ENCODE measurements at regions not wholly inside any gene's neighbourhood (a gene's known extent, or its start where the extent isn't known, plus 50 kb on each side); places are given as distances from the start of the nearest gene placed in this dataset.
A peak's percentile ranks its signal among the peaks of the same experiment; 100 is the strongest.
"Not testable (repeated sequence)": the region's sequence is repeated elsewhere in the genome, so short reads cannot be mapped to it uniquely, and the experiment has no call there.

GRCh38 chr10:27390681-27391080, 113.4 kb upstream of the RAB18 start:
- DNase-seq (ENCODE audit: low read depth, low spot score): no peak

GRCh38 chr10:27388761-27389399, 115.2 kb upstream of the RAB18 start:
- no peak for DNase-seq (ENCODE audit: low read depth, low spot score)

- DNase-seq (ENCODE audit: low read depth, low spot score): no peak
Measured at GRCh38 chr10:27383595-27384542, 120.2 kb upstream of the RAB18 start.

- DNase-seq (ENCODE audit: low read depth, low spot score): no peak
Measured at GRCh38 chr10:27382176-27382575, 121.9 kb upstream of the RAB18 start.

GRCh38 chr10:27380929-27381358, 123.2 kb upstream of the RAB18 start:
- DNase-seq (ENCODE audit: low read depth, low spot score): no peak

GRCh38 chr10:27379041-27379440, 125.1 kb upstream of the RAB18 start:
- not testable (repeated sequence) for DNase-seq (ENCODE audit: low read depth, low spot score)

GRCh38 chr10:27373566-27374160, 130.4 kb upstream of the RAB18 start:
- no peak for DNase-seq (ENCODE audit: low read depth, low spot score)

- no peak for DNase-seq (ENCODE audit: low read depth, low spot score)
Measured at GRCh38 chr10:27372095-27372494, 131.5 kb upstream of the ACBD5 start.

- not testable (repeated sequence) for DNase-seq (ENCODE audit: low read depth, low spot score)
Measured at GRCh38 chr10:27371375-27371774, 130.8 kb upstream of the ACBD5 start.

GRCh38 chr10:27369880-27370279, 129.3 kb upstream of the ACBD5 start:
- DNase-seq (ENCODE audit: low read depth, low spot score): no peak

- DNase-seq (ENCODE audit: low read depth, low spot score): no peak
Measured at GRCh38 chr10:27368706-27369105, 128.1 kb upstream of the ACBD5 start.

- DNase-seq (ENCODE audit: low read depth, low spot score): no peak
Measured at GRCh38 chr10:27366769-27367168, 126.2 kb upstream of the ACBD5 start.

- no peak for DNase-seq (ENCODE audit: low read depth, low spot score)
Measured at GRCh38 chr10:27364028-27364427, 123.4 kb upstream of the ACBD5 start.

GRCh38 chr10:27360581-27361172, 120.1 kb upstream of the ACBD5 start:
- DNase-seq (ENCODE audit: low read depth, low spot score): peak; percentile 17

GRCh38 chr10:27359792-27360355, 119.3 kb upstream of the ACBD5 start:
- DNase-seq (ENCODE audit: low read depth, low spot score): no peak

- DNase-seq (ENCODE audit: low read depth, low spot score): no peak
Measured at GRCh38 chr10:27356738-27357137, 116.1 kb upstream of the ACBD5 start.

GRCh38 chr10:27355918-27356573, 115.4 kb upstream of the ACBD5 start:
- no peak for DNase-seq (ENCODE audit: low read depth, low spot score)

- DNase-seq (ENCODE audit: low read depth, low spot score): not testable (repeated sequence)
Measured at GRCh38 chr10:27354643-27355270, 114.2 kb upstream of the ACBD5 start.

GRCh38 chr10:27354100-27354499, 113.5 kb upstream of the ACBD5 start:
- DNase-seq (ENCODE audit: low read depth, low spot score): not testable (repeated sequence)

- DNase-seq (ENCODE audit: low read depth, low spot score): no peak
Measured at GRCh38 chr10:27349987-27350386, 109.4 kb upstream of the ACBD5 start.

- not testable (repeated sequence) for DNase-seq (ENCODE audit: low read depth, low spot score)
Measured at GRCh38 chr10:27347827-27348207, 107.2 kb upstream of the ACBD5 start.
